Loucy (cell line): ENCODE measurements at regions not wholly inside any gene's neighbourhood (a gene's known extent, or its start where the extent isn't known, plus 50 kb on each side); places are given as distances from the start of the nearest gene placed in this dataset.

ENCODE experiments used
- H2AFZ ChIP-seq: fragments of 200-600 bp; sonication (generic); 2 replicates; pipeline ENCODE4 v1.6.0; 2016; ENCODE audit warnings: antibody characterized with exemption, mild to moderate bottlenecking, low read length, moderate library complexity
- H3F3A ChIP-seq: fragments of 200-600 bp; 2 replicates; pipeline ENCODE4 v1.6.0; 2016; ENCODE audit warnings: antibody characterized with exemption, low read depth, mild to moderate bottlenecking
- H3K27me3 ChIP-seq: fragments of 200-600 bp; sonication (generic); 2 replicates; pipeline ENCODE4 v1.6.1; 2014; ENCODE audit warnings: low read length, mild to moderate bottlenecking; ENCODE audit not compliant: insufficient read depth, poor library complexity, severe bottlenecking
- H3K36me3 ChIP-seq: fragments of 200-600 bp; sonication (generic); 2 replicates; pipeline ENCODE4 v1.6.1; 2016; ENCODE audit warnings: low read length; ENCODE audit not compliant: insufficient read depth
- H3K4me1 ChIP-seq: fragments of 200-600 bp; sonication (generic); 2 replicates; pipeline ENCODE4 v1.5.1; 2014; ENCODE audit warnings: low read length, mild to moderate bottlenecking; ENCODE audit not compliant: insufficient read depth, poor library complexity, severe bottlenecking
- H3K4me2 ChIP-seq: fragments of 200-600 bp; sonication (generic); 2 replicates; pipeline ENCODE4 v1.6.0; 2014; ENCODE audit warnings: antibody characterized with exemption, low read length, low read depth, mild to moderate bottlenecking; ENCODE audit not compliant: poor library complexity, severe bottlenecking
- H3K4me3 ChIP-seq: fragments of 200-600 bp; sonication (generic); 2 replicates; pipeline ENCODE4 v1.5.1; 2014; ENCODE audit warnings: low read length, mild to moderate bottlenecking, mixed read lengths; ENCODE audit not compliant: poor library complexity, severe bottlenecking
- H3K79me2 ChIP-seq: fragments of 200-600 bp; sonication (generic); 2 replicates; pipeline ENCODE4 v1.6.1; 2014; ENCODE audit warnings: low read length; ENCODE audit not compliant: insufficient read depth
- H3K9ac ChIP-seq: fragments of 200-600 bp; sonication (generic); 2 replicates; pipeline ENCODE4 v1.6.0; 2014; ENCODE audit warnings: mild to moderate bottlenecking, low read depth, low read length, moderate library complexity; ENCODE audit not compliant: poor library complexity, severe bottlenecking
- H3K9me2 ChIP-seq: fragments of 200-600 bp; sonication (generic); replicated peaks from 2 replicates; pipeline ENCODE4 v1.6.1; 2016; ENCODE audit warnings: low read depth, low read length, mixed read lengths
- H3K9me3 ChIP-seq: fragments of 200-600 bp; sonication (generic); 2 replicates; pipeline ENCODE4 v1.6.1; 2014; ENCODE audit warnings: mild to moderate bottlenecking, antibody characterized with exemption, low read length, low read depth; ENCODE audit not compliant: insufficient read depth
- H4K20me1 ChIP-seq: fragments of 200-600 bp; sonication (generic); 2 replicates; pipeline ENCODE4 v1.6.0; 2014; ENCODE audit warnings: antibody characterized with exemption, low read length, mild to moderate bottlenecking; ENCODE audit not compliant: insufficient read depth, poor library complexity, severe bottlenecking
- EZH2phosphoT487 ChIP-seq: fragments of 200-600 bp; IDR thresholded peaks from 2 replicates; pipeline ENCODE4 v1.6.1; 2018; ENCODE audit warnings: antibody characterized with exemption, mild to moderate bottlenecking, moderate library complexity, borderline replicate concordance
- TF ChIP-seq, protein P1 (sequence below): fragments of 200-600 bp; sonication (generic); conservative IDR thresholded peaks from 2 replicates; pipeline ENCODE4 v1.5.1; 2014; ENCODE audit warnings: mild to moderate bottlenecking, antibody characterized with exemption, low read length

DNA sequence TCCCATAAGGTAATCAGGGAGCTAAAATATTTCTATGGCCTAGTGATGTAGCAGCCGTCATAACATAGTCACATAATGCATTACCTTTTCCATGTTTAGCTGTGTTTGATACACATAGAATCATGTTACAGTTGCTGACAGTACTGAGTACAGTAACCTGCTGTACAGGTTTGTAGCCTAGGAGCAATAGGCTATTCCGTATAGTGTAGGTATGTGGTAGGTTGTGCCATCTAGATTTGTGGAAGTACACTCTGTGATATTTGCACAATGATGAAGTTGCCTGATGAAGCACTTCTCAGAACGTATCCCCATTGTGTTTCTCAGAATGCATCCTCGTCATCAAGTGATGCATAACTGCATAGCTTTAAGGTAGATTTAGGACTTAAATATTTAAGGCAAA, 495.6 kb upstream of the ZFP42 start:
- no peaks in the 10 kb centered on the region for H3K4me1 ChIP-seq
- TF ChIP-seq, protein P1, sequence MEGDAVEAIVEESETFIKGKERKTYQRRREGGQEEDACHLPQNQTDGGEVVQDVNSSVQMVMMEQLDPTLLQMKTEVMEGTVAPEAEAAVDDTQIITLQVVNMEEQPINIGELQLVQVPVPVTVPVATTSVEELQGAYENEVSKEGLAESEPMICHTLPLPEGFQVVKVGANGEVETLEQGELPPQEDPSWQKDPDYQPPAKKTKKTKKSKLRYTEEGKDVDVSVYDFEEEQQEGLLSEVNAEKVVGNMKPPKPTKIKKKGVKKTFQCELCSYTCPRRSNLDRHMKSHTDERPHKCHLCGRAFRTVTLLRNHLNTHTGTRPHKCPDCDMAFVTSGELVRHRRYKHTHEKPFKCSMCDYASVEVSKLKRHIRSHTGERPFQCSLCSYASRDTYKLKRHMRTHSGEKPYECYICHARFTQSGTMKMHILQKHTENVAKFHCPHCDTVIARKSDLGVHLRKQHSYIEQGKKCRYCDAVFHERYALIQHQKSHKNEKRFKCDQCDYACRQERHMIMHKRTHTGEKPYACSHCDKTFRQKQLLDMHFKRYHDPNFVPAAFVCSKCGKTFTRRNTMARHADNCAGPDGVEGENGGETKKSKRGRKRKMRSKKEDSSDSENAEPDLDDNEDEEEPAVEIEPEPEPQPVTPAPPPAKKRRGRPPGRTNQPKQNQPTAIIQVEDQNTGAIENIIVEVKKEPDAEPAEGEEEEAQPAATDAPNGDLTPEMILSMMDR = no peak
- no peak for TF ChIP-seq EZH2phosphoT487
- H3K79me2 ChIP-seq = no peaks in the 10 kb centered on the region

DNA sequence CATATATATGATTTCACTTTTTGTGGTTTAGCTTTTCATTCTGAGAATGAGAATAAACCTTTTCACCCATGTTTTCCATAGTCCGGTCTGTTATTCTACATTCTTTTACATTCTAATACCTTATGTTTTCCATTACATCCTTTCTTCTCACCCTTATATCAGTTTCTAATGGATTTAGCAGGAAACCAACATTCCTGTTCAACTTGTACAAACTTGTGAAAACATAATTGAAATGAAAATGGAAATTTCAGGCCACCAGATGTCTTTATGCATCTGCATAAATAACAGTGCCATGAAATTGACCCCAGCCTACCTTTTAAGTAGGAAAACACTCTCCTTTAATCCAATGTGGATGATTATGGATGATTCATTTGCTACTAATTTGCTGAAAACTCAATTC, 494.8 kb upstream of the ZFP42 start:
- H3K9me2 ChIP-seq = no peaks in the 10 kb centered on the region
- H3K4me3 ChIP-seq = no peak overlapping the region
- no peaks in the 10 kb centered on the region for H3K27me3 ChIP-seq
- no peaks in the 10 kb centered on the region for H3F3A ChIP-seq
- H2AFZ ChIP-seq = no peak overlapping the region
- H3K79me2 ChIP-seq = no peaks in the 10 kb centered on the region
- no peaks in the 10 kb centered on the region for H3K4me1 ChIP-seq
- no peaks in the 10 kb centered on the region for H3K36me3 ChIP-seq
- H3K9me3 ChIP-seq = peaks cover 3% of the 10 kb centered on the region; the same call in 1 of the 2 replicates
- TF ChIP-seq EZH2phosphoT487 = no peak
- TF ChIP-seq, protein P1 = no peak
- H3K4me2 ChIP-seq = no peak overlapping the region
- no peak overlapping the region for H3K9ac ChIP-seq
- no peaks in the 10 kb centered on the region for H4K20me1 ChIP-seq

More for the DNA sequence above, 495.6 kb upstream of the ZFP42 start:
- Histone ChIP-seq H3K9me3 (peaks cover 3% of the 10 kb centered on the region; the same call in 1 of the 2 replicates), H3K9ac (no peak overlapping the region), H2AFZ (no peak overlapping the region), H3K27me3 (no peaks in the 10 kb centered on the region), H3K9me2 (no peaks in the 10 kb centered on the region), H3F3A (no peaks in the 10 kb centered on the region), H3K4me3 (no peak overlapping the region), H4K20me1 (no peaks in the 10 kb centered on the region), H3K36me3 (no peaks in the 10 kb centered on the region), H3K4me2 (no peak overlapping the region)

DNA sequence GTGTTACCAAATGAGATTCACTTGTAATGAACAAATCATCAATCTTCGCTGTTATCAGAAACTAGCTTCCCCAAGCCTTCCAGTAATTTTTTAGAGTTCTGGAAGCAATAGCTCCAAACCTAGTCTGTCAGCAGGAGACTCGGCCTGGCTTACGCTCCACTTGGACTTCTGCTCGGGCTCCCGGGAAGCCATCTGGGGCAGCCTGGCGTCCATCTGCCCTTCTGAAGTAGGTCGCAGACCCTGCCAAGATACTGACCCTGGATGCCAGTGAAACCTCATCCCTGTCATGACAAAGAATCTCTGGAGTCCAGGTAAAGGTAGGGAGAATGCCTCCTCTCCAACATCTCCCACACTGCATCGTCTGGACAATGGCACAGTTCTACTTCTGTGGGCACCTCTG, 493.8 kb upstream of the ZFP42 start:
- TF ChIP-seq EZH2phosphoT487 = no peak
- no peaks in the 10 kb centered on the region for H3K79me2 ChIP-seq
- H3K9ac ChIP-seq = no peak overlapping the region
- H4K20me1 ChIP-seq = no peaks in the 10 kb centered on the region
- no peak overlapping the region for H3K4me3 ChIP-seq
- H3K9me2 ChIP-seq = no peaks in the 10 kb centered on the region
- no peaks in the 10 kb centered on the region for H3K4me1 ChIP-seq
- H3K4me2 ChIP-seq = no peak overlapping the region
- H3K9me3 ChIP-seq = peaks cover 3% of the 10 kb centered on the region; the same call in 1 of the 2 replicates
- no peaks in the 10 kb centered on the region for H3K27me3 ChIP-seq
- H3F3A ChIP-seq = no peaks in the 10 kb centered on the region
- no peaks in the 10 kb centered on the region for H3K36me3 ChIP-seq
- no peak overlapping the region for H2AFZ ChIP-seq
